ENCODE measurements at regions not wholly inside any gene's neighbourhood (a gene's known extent, or its start where the extent isn't known, plus 50 kb on each side); places are given as distances from the start of the nearest gene placed in this dataset.

- TF ChIP-seq ID3 (CRISPR knock-in tag; IDR thresholded peaks at IDR 0.05) (no peak), ID3 (tag; IDR thresholded peaks at IDR 0.05) (0 out of 2 replicates have a peak, but pooled peaks have one; percentile 27), NEUROD1 (IDR thresholded peaks at IDR 0.05; ENCODE audit: borderline replicate concordance, low read depth, low read length, partially characterized antibody) (peak; percentile 58), MBD1 (CRISPR knock-in tag; IDR thresholded peaks at IDR 0.05) (no peak), HNRNPLL (IDR thresholded peaks at IDR 0.05; ENCODE audit: low read depth, low read length, poor library complexity, severe bottlenecking) (no peak), ZNF592 (IDR thresholded peaks at IDR 0.05) (peak; percentile 89), NR3C1 (CRISPR knock-in tag; IDR thresholded peaks at IDR 0.05) (no peak), FOSL1 (tag; conservative IDR thresholded peaks at IDR 0.05) (peak; percentile 54), ZBTB12 (CRISPR knock-in tag; IDR thresholded peaks at IDR 0.05) (peak; percentile 70), ZBTB49 (CRISPR knock-in tag; IDR thresholded peaks at IDR 0.05; ENCODE audit: borderline replicate concordance) (no peak), CREM (IDR thresholded peaks at IDR 0.05; ENCODE audit: low read depth) (peak; percentile 89), ZZZ3 (IDR thresholded peaks at IDR 0.05) (no peak), RBFOX2 (IDR thresholded peaks at IDR 0.05; ENCODE audit: low read depth, low read length) (0 out of 2 replicates have a peak, but pooled peaks have one; percentile 29), NFE2 (IDR thresholded peaks at IDR 0.05; ENCODE audit: low read depth) (no peak)
Observed at GRCh38 chr5:176185133-176185733, 53.0 kb upstream of the SIMC1 start (continued).
